B cell (primary cell): ENCODE measurements at regions not wholly inside any gene's neighbourhood (a gene's known extent, or its start where the extent isn't known, plus 50 kb on each side); places are given as distances from the start of the nearest gene placed in this dataset.

Experiments
- ATAC-seq: fragments of 200-7000 bp; cut with Tn5 transposase; one replicate; pipeline ENCODE4 v1.10.0; 2021; ENCODE audit warnings: low read depth, mild to moderate bottlenecking, moderate number of reproducible peaks, moderate library complexity
- CTCF ChIA-PET: fragments of 350-600 bp; sonication (Branson Sonifier 250); formaldehyde crosslinking; loops from one replicate; lab custom pipeline; 2021; ENCODE audit warnings: antibody characterized with exemption, inconsistent platforms; lab: Charles Lee
- POLR2A ChIA-PET: fragments of 350-600 bp; sonication (Branson Sonifier 250); formaldehyde crosslinking; loops from one replicate; lab custom pipeline; 2021; ENCODE audit warnings: antibody characterized with exemption; lab: Charles Lee
- DNase-seq: peaks from one replicate; pipeline ENCODE4 v3.0.0; 2013
- H2AFZ ChIP-seq: 2 replicates; pipeline ENCODE4 v1.6.1; 2012; ENCODE audit warnings: mild to moderate bottlenecking, low read depth, low read length; ENCODE audit not compliant: insufficient read depth, poor library complexity, severe bottlenecking
- H3K27ac ChIP-seq, 2 donors: 1 replicate in 1 of 2; 2 replicates in 1 of 2; pipeline ENCODE4 v1.5.1; 2012 to 2013; ENCODE audit warnings: low read length in 2 of 2, mild to moderate bottlenecking in 2 of 2, moderate library complexity in 1 of 2
- H3K27me3 ChIP-seq, 4 experiments: fragments of 200-600 bp in 1 of 4; sonication (generic) in 1 of 4; replicated peaks in 1 of 4; 1 replicate in 2 of 4; 2 replicates in 2 of 4; pipeline versions ENCODE4 v1.6.1 to v1.7.0; 2013 to 2016; ENCODE audit warnings: low read length in 3 of 4, mild to moderate bottlenecking in 2 of 4, mixed read lengths in 1 of 4, moderate library complexity in 1 of 4; ENCODE audit not compliant: insufficient read depth in 4 of 4, control insufficient read depth in 3 of 4; ENCODE audit errors: control extremely low read depth in 1 of 4
- H3K36me3 ChIP-seq, 2 experiments: replicated peaks in 1 of 2; 1 replicate in 1 of 2; 2 replicates in 1 of 2; pipeline versions ENCODE4 v1.6.1 to v1.7.1; 2013; ENCODE audit warnings: low read length in 1 of 2; ENCODE audit not compliant: insufficient read depth in 2 of 2, control insufficient read depth in 1 of 2; ENCODE audit errors: control extremely low read depth in 1 of 2, extremely low read depth in 1 of 2
- H3K4me1 ChIP-seq, 2 donors: fragments of 200-600 bp in 1 of 2; sonication (generic) in 1 of 2; 1 replicate in 1 of 2; 2 replicates in 1 of 2; pipeline versions ENCODE4 v1.5.1 to v1.6.1; 2013 to 2017; ENCODE audit warnings: low read length in 2 of 2; ENCODE audit not compliant: control insufficient read depth in 2 of 2, insufficient read depth in 2 of 2
- H3K4me2 ChIP-seq: replicated peaks from 2 replicates; pipeline ENCODE3; 2012; ENCODE audit warnings: mild to moderate bottlenecking, low read depth, low read length; ENCODE audit not compliant: poor library complexity, severe bottlenecking
- H3K4me3 ChIP-seq, 5 experiments: fragments of 200-600 bp in 1 of 5; sonication (generic) in 1 of 5; 1 replicate in 3 of 5; 2 replicates in 2 of 5; pipeline versions ENCODE4 v1.5.1 to v1.7.0; 2011 to 2016; ENCODE audit warnings: low read length in 4 of 5, mild to moderate bottlenecking in 4 of 5, low read depth in 2 of 5, control low read depth in 1 of 5, moderate library complexity in 1 of 5; ENCODE audit not compliant: insufficient read depth in 1 of 5; ENCODE audit errors: control extremely low read depth in 1 of 5, extremely low read depth in 1 of 5
- H3K79me2 ChIP-seq: fragments of 200-600 bp; sonication (generic); one replicate; pipeline ENCODE4 v1.6.0; 2016; ENCODE audit warnings: low read length; ENCODE audit not compliant: control insufficient read depth, insufficient read depth
- H3K9ac ChIP-seq: fragments of 200-600 bp; sonication (generic); 2 replicates; pipeline ENCODE4 v1.6.1; 2017; ENCODE audit warnings: mild to moderate bottlenecking, low read length, moderate library complexity
- H3K9me3 ChIP-seq, 3 donors: one replicate each; pipeline versions ENCODE4 v1.6.1 to v1.7.1; 2013; ENCODE audit warnings: low read length in 2 of 3; ENCODE audit not compliant: control insufficient read depth in 2 of 3, insufficient read depth in 1 of 3; ENCODE audit errors: control extremely low read depth in 1 of 3
- H4K20me1 ChIP-seq: 2 replicates; pipeline ENCODE4 v1.6.0; 2012; ENCODE audit warnings: mild to moderate bottlenecking, low read length; ENCODE audit not compliant: insufficient read depth, control insufficient read depth, poor library complexity, severe bottlenecking
- H3K27ac Mint-ChIP-seq: one replicate; pipeline ENCODE4 v1.8.0; 2021; ENCODE audit warnings: mixed read lengths
- H3K27me3 Mint-ChIP-seq: one replicate; pipeline ENCODE4 v1.8.0; 2021; ENCODE audit warnings: mixed read lengths
- H3K4me1 Mint-ChIP-seq: one replicate; pipeline ENCODE4 v1.8.0; 2021; ENCODE audit warnings: mixed read lengths
- H3K4me3 Mint-ChIP-seq: one replicate; pipeline ENCODE4 v1.8.0; 2021; ENCODE audit warnings: mixed read lengths
- H3K9me3 Mint-ChIP-seq: one replicate; pipeline ENCODE4 v1.8.0; 2022; ENCODE audit warnings: mixed read lengths; ENCODE audit not compliant: insufficient read depth
- CTCF ChIP-seq: fragments of 200-600 bp; IDR thresholded peaks from one replicate; pipeline ENCODE4 v1.8.0; 2022; ENCODE audit warnings: antibody characterized with exemption, mild to moderate bottlenecking
- EZH2 ChIP-seq: IDR thresholded peaks from 2 replicates; pipeline ENCODE4 v1.6.1; 2012; ENCODE audit warnings: borderline replicate concordance, low read depth, mild to moderate bottlenecking, moderate library complexity, low read length; ENCODE audit not compliant: insufficient read depth, poor library complexity, severe bottlenecking
- WGBS: methylation state at CpG from one replicate; pipeline ENCODE4 v1.1.5; 2013; ENCODE audit warnings: missing lambda C conversion rate; ENCODE audit not compliant: insufficient coverage; 5-methylcytosine and 5-hydroxymethylcytosine counted together
- intact Hi-C: fragments of 100-400 bp; cut with micrococcal nuclease; formaldehyde crosslinking; loops from one replicate; pipeline ENCODE4 v1.10.0; 2022

- no peak for DNase-seq
- Histone ChIP-seq H3K36me3 (no peaks in the 10 kb centered on the region), H3K79me2 (no peaks in the 10 kb centered on the region), H3K9ac (no peak overlapping the region), H3K4me1 (no peaks in the 10 kb centered on the region), H3K4me3 (no peak overlapping the region), H3K4me2 (no peak overlapping the region), H3K9me3 (peaks cover 0 to 3% (median 0%) of the 10 kb centered on the region in 3 donors), H4K20me1 (no peaks in the 10 kb centered on the region), H3K27me3 (no peaks in the 10 kb centered on the region), H3K27ac (no peak overlapping the region), H2AFZ (no peak overlapping the region)
- intact Hi-C loops: no loop called here
- ChIA-PET CTCF (no interaction called here), POLR2A (no interaction called here)
- Mint-ChIP-seq H3K9me3 (peaks cover 7% of the 10 kb centered on the region), H3K27me3 (no peaks in the 10 kb centered on the region), H3K4me3 (no peak overlapping the region), H3K4me1 (no peaks in the 10 kb centered on the region), H3K27ac (no peak overlapping the region)
- ATAC-seq: no peak
- no CpG with 5 or more reads among the region's 1 CpG for WGBS
- no peak for TF ChIP-seq CTCF
- no peak for TF ChIP-seq EZH2
Measured at GRCh38 chr13:86445206-86445605, 646.0 kb upstream of the SLITRK6 start.

GRCh38 chr13:86445672-86446071 is 646.5 kb upstream of the SLITRK6 start:
- no peaks in the 10 kb centered on the region for H3K79me2 ChIP-seq
- no CpG with 5 or more reads among the region's 3 CpGs for WGBS
- no peaks in the 10 kb centered on the region for H3K27me3 ChIP-seq
- H3K4me2 ChIP-seq: no peak overlapping the region
- H3K4me1 Mint-ChIP-seq: no peaks in the 10 kb centered on the region
- DNase-seq: no peak
- no peak for ATAC-seq
- no peak overlapping the region for H2AFZ ChIP-seq
- H3K4me1 ChIP-seq: no peaks in the 10 kb centered on the region
- TF ChIP-seq CTCF (no peak), EZH2 (no peak)
- H3K36me3 ChIP-seq: no peaks in the 10 kb centered on the region
- peaks cover 7% of the 10 kb centered on the region for H3K9me3 Mint-ChIP-seq
- H3K27ac ChIP-seq: no peak overlapping the region
- POLR2A ChIA-PET: no interaction called here
- intact Hi-C loops: no loop called here
- H3K4me3 ChIP-seq: no peak overlapping the region
- H3K27me3 Mint-ChIP-seq: no peaks in the 10 kb centered on the region
- no peak overlapping the region for H3K4me3 Mint-ChIP-seq
- H3K27ac Mint-ChIP-seq: no peak overlapping the region
- CTCF ChIA-PET: no interaction called here
- H3K9me3 ChIP-seq: peaks cover 0 to 3% (median 0%) of the 10 kb centered on the region in 3 donors
- no peak overlapping the region for H3K9ac ChIP-seq
- H4K20me1 ChIP-seq: no peaks in the 10 kb centered on the region
